Ishikawa (cell line): ENCODE measurements at regions not wholly inside any gene's neighbourhood (a gene's known extent, or its start where the extent isn't known, plus 50 kb on each side); places are given as distances from the start of the nearest gene placed in this dataset.

Experiments
- CEBPB ChIP-seq: IDR thresholded peaks from 2 replicates; pipeline ENCODE4 v1.6.1; 2012
- CREB1 ChIP-seq: IDR thresholded peaks from 2 replicates; pipeline ENCODE4 v1.6.1; 2012; ENCODE audit warnings: low read depth
- EGR1 ChIP-seq: IDR thresholded peaks from 2 replicates; pipeline ENCODE4 v1.6.1; 2012
- EP300 ChIP-seq: IDR thresholded peaks from 2 replicates; pipeline ENCODE4 v1.6.1; 2012; ENCODE audit warnings: borderline replicate concordance
- FOXM1 ChIP-seq: IDR thresholded peaks from 2 replicates; pipeline ENCODE4 v1.6.1; 2012; ENCODE audit warnings: low read depth, borderline replicate concordance
- NFIC ChIP-seq: IDR thresholded peaks from 2 replicates; pipeline ENCODE4 v1.6.1; 2012
- RAD21 ChIP-seq: IDR thresholded peaks from 2 replicates; pipeline ENCODE4 v1.6.1; 2012; ENCODE audit warnings: low read depth
- TAF1 ChIP-seq: IDR thresholded peaks from 2 replicates; pipeline ENCODE4 v1.6.1; 2012; ENCODE audit warnings: low read depth, mild to moderate bottlenecking
- TCF12 ChIP-seq: IDR thresholded peaks from 2 replicates; pipeline ENCODE4 v1.6.1; 2012; ENCODE audit warnings: low read depth
- TEAD4 ChIP-seq: IDR thresholded peaks from 2 replicates; pipeline ENCODE4 v1.6.1; 2012
- YY1 ChIP-seq: IDR thresholded peaks from 2 replicates; pipeline ENCODE4 v1.6.1; 2012; ENCODE audit warnings: low read depth
- ZBTB7A ChIP-seq: IDR thresholded peaks from 2 replicates; pipeline ENCODE4 v1.6.1; 2012; ENCODE audit warnings: low read depth
- TF ChIP-seq, protein P1 (sequence below): IDR thresholded peaks from 2 replicates; pipeline ENCODE4 v1.6.1; 2012; ENCODE audit warnings: low read depth, mild to moderate bottlenecking
- TF ChIP-seq, protein P2 (sequence below): IDR thresholded peaks from 2 replicates; pipeline ENCODE4 v1.6.1; 2012
- TF ChIP-seq, protein P3 (sequence below): IDR thresholded peaks from 2 replicates; pipeline ENCODE4 v1.6.1; 2012

DNA sequence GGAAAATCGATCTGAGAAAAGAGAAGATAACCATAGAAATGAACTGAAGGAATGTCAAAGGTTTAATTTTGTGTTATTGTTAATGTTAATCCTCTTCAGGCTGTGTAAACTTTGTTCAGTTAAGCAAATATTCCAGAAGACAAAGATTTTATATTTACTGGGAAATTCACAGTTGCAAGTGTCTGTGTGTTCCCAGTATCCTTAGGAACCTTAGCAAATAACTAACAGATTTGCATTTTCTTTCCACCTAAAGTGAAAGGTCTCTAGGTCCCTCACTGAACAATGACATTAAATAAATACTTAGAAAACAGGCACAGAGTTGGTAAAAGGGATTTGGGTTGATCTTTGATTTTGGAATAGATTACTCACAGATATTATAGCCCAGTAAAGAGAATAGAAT lies 324.7 kb downstream of the C4orf33 start:
- TF ChIP-seq TCF12: no peak
- TF ChIP-seq YY1: no peak
- TF ChIP-seq NFIC: no peak
- no peak for TF ChIP-seq CEBPB
- no peak for TF ChIP-seq RAD21
- TF ChIP-seq, protein P1, sequence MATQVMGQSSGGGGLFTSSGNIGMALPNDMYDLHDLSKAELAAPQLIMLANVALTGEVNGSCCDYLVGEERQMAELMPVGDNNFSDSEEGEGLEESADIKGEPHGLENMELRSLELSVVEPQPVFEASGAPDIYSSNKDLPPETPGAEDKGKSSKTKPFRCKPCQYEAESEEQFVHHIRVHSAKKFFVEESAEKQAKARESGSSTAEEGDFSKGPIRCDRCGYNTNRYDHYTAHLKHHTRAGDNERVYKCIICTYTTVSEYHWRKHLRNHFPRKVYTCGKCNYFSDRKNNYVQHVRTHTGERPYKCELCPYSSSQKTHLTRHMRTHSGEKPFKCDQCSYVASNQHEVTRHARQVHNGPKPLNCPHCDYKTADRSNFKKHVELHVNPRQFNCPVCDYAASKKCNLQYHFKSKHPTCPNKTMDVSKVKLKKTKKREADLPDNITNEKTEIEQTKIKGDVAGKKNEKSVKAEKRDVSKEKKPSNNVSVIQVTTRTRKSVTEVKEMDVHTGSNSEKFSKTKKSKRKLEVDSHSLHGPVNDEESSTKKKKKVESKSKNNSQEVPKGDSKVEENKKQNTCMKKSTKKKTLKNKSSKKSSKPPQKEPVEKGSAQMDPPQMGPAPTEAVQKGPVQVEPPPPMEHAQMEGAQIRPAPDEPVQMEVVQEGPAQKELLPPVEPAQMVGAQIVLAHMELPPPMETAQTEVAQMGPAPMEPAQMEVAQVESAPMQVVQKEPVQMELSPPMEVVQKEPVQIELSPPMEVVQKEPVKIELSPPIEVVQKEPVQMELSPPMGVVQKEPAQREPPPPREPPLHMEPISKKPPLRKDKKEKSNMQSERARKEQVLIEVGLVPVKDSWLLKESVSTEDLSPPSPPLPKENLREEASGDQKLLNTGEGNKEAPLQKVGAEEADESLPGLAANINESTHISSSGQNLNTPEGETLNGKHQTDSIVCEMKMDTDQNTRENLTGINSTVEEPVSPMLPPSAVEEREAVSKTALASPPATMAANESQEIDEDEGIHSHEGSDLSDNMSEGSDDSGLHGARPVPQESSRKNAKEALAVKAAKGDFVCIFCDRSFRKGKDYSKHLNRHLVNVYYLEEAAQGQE: no peak
- TF ChIP-seq EGR1: no peak
- TF ChIP-seq, protein P2, sequence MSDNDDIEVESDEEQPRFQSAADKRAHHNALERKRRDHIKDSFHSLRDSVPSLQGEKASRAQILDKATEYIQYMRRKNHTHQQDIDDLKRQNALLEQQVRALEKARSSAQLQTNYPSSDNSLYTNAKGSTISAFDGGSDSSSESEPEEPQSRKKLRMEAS: no peak
- TF ChIP-seq EP300: no peak
- no peak for TF ChIP-seq CREB1
- TF ChIP-seq TEAD4: no peak
- no peak for TF ChIP-seq ZBTB7A
- no peak for TF ChIP-seq TAF1
- TF ChIP-seq, protein P3, sequence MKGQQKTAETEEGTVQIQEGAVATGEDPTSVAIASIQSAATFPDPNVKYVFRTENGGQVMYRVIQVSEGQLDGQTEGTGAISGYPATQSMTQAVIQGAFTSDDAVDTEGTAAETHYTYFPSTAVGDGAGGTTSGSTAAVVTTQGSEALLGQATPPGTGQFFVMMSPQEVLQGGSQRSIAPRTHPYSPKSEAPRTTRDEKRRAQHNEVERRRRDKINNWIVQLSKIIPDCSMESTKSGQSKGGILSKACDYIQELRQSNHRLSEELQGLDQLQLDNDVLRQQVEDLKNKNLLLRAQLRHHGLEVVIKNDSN: no peak
- no peak for TF ChIP-seq FOXM1

DNA sequence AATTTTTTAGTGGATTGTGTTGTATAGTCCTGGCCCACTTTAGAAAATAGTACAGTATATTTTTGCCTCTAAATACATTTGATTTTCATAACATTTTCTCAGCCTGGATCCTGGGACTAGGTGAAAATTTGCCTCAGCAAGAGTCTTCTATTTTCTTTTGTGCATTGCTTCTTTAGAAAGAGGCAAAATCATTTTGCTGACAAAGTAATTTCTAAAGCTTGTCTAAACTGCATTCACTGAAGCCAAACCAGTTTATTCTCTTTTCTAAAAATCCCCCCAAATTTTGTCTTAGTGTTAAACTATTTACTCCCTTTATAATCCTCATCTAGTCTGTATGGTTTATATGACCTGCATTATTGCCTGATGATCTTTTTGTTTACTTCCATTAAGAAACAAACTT lies 326.3 kb downstream of the C4orf33 start:
- TF ChIP-seq EP300 (no peak), CREB1 (no peak), NFIC (no peak), TCF12 (no peak), TEAD4 (no peak), TAF1 (no peak), FOXM1 (no peak), RAD21 (no peak), CEBPB (no peak), EGR1 (no peak), YY1 (no peak)
- TF ChIP-seq, protein P1: no peak
- TF ChIP-seq, protein P3: no peak
- TF ChIP-seq, protein P2: no peak

DNA sequence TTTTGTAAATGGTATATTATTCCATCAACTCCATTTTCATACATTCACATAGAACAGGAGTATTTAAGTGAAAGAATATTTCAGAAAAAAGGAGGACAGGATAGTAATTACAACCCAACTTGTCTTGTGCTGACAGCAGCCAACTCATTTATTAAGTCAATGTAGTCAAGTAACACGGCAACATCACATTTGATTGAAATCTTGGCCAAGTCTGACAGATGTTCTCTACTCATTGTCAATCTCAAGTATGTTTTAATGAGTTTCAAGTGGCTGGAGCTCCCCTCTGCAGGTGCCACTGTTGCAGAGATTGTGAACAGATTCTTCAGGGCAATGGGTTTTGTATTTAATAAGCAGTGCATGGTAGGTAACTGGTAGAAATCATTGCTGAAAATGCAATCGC lies 332.5 kb downstream of the C4orf33 start:
- TF ChIP-seq CREB1: no peak
- TF ChIP-seq TAF1: no peak
- TF ChIP-seq NFIC: no peak
- no peak for TF ChIP-seq EGR1

DNA sequence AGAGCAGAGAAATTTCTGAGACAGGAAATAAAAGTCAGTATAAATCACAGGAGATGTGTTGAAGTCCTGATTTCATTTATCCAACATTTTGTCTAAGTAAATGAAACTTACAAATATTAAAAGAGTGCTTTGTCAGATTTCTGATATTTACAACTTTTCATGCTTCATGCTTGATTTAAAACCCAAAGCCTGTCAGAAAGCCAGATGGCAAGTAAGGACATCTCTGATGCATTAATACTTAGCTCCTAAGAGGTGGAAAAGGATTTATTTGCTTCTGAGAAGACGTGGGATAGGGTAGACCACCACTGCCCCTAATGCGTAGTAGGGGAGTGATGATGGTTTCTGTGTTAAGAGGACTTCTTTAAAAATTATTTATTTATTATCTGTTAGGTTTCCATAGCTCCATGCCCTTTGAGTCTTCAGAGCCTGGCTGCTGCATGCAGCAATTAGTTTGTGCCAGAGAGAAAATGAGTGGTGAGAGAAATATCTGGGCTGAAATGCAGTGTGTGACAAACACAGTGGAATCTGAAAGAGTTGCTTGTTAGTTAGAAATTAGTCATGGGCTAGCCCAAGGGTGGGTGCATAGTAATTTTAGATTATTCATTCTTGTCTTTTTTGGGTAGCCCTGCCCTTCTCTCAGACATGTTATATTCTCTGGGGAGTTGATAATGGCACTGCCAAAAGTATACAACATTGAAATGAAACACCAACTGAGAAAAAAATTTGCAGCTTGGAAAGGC lies 333.8 kb downstream of the C4orf33 start:
- no peak for TF ChIP-seq TAF1
- no peak for TF ChIP-seq CREB1
- TF ChIP-seq, protein P3: no peak
- TF ChIP-seq NFIC: no peak
- no peak for TF ChIP-seq FOXM1

DNA sequence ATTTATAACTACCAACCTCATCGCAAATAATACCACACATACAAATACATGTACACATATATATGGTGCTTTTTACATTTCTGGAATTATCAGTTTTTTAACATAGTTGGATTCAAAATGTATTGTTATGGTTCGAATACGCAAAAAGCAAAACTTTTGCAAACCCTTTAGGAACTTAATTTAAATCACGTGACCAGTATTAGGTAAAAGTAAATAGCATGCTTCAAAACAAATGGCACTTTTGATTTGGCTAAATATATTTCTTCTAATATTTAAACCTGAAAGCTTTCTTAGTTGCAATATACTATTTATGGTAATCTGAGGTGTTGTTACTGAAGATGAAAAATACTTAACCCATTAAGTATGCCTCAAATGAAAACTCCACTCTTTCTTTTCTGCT lies 341.4 kb downstream of the C4orf33 start:
- TF ChIP-seq, protein P1: no peak
- TF ChIP-seq YY1 (no peak), NFIC (no peak), RAD21 (no peak), EP300 (no peak), TEAD4 (no peak), CEBPB (no peak), TAF1 (no peak), TCF12 (no peak), FOXM1 (no peak), CREB1 (no peak), EGR1 (no peak)
- TF ChIP-seq, protein P2: no peak
- TF ChIP-seq, protein P3: no peak
